Stimulated activated CD8-positive, alpha-beta memory T cell treated with anti-CD3 and anti-CD28 coated beads, Interleukin-15, amount 100 ng/mL, for 24 hours (primary cell): ENCODE measurements at regions not wholly inside any gene's neighbourhood (a gene's known extent, or its start where the extent isn't known, plus 50 kb on each side); places are given as distances from the start of the nearest gene placed in this dataset.

Experiments
- DNase-seq: peaks from one replicate; pipeline ENCODE4 v3.0.0-alpha.2; 2020; ENCODE audit warnings: low read depth

GRCh38 chr2:172658945-172659344, 76.7 kb upstream of the RAPGEF4 start:
- no peak for DNase-seq

GRCh38 chr2:172662099-172662498, 73.5 kb upstream of the RAPGEF4 start:
- DNase-seq: no peak

- no peak for DNase-seq
Observed at GRCh38 chr2:172664766-172665165, 70.9 kb upstream of the RAPGEF4 start.

GRCh38 chr2:172667581-172668325, 67.9 kb upstream of the RAPGEF4 start:
- no peak for DNase-seq

GRCh38 chr2:172671501-172671900, 64.1 kb upstream of the RAPGEF4 start:
- DNase-seq: no peak

- no peak for DNase-seq
Observed at GRCh38 chr2:172672114-172672513, 63.5 kb upstream of the RAPGEF4 start.

GRCh38 chr2:172673056-172673683, 62.5 kb upstream of the RAPGEF4 start:
- DNase-seq: no peak

GRCh38 chr2:172674034-172674967, 61.3 kb upstream of the RAPGEF4 start:
- DNase-seq: peak; percentile 8

GRCh38 chr2:172674968-172675303, 60.7 kb upstream of the RAPGEF4 start:
- no peak for DNase-seq

GRCh38 chr2:172677363-172677762, 58.3 kb upstream of the RAPGEF4 start:
- DNase-seq: no peak

GRCh38 chr2:172680436-172681068, 55.1 kb upstream of the RAPGEF4 start:
- DNase-seq: no peak

DNA sequence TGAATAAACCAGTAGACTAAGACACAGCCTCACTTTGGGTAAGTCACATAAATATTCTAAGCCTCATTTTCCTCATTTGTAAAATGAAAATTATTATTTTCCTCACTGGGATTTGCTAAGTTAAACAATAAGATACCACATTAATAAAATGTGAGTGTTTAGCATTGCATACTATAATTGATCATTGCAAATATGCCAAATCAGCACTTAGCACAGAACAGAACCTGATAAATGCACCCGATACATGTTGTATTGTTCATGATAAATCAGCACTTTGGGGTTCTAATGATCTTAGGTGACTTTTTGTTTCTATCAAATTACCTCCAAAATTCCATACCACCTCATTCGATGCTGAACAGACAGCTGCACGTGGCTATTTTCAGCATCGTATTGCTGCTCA, 50.2 kb upstream of the RAPGEF4 start:
- DNase-seq: no peak
